ENCODE measurements at regions not wholly inside any gene's neighbourhood (a gene's known extent, or its start where the extent isn't known, plus 50 kb on each side); places are given as distances from the start of the nearest gene placed in this dataset.
"Not testable (repeated sequence)": the region's sequence is repeated elsewhere in the genome, so short reads cannot be mapped to it uniquely, and the experiment has no call there.

- Histone ChIP-seq H3K36me3 (no peaks in the 10 kb centered on the region), H3K4me3 (no peak overlapping the region), H3K4me1 (no peaks in the 10 kb centered on the region), H3K27me3 (replicated peaks in 1 of 7) (no peaks in the 10 kb centered on the region), H3K27ac (no peak overlapping the region), H3K9me3 (no peaks in the 10 kb centered on the region)
- TF ChIP-seq CTCF (IDR thresholded peaks at IDR 0.05 in 8 of 11, conservative IDR thresholded peaks at IDR 0.05 in 3 of 11) (no peak), POLR2AphosphoS5 (IDR thresholded peaks at IDR 0.05) (no peak), POLR2A (IDR thresholded peaks at IDR 0.05) (no peak)
- DNase-seq = no peak
- intact Hi-C loops (cut with DNase I; ENCODE audit: low total_unique reads) = no loop called here
These were observed 287.6 kb downstream of the PAPSS1 start for GRCh38 chr4:107432451-107432850.

GRCh38 chr4:107423677-107424405 lies 296.2 kb downstream of the PAPSS1 start:
- no peak overlapping the region for H3K4me3 ChIP-seq
- DNase-seq = no peak
- TF ChIP-seq POLR2AphosphoS5 (IDR thresholded peaks at IDR 0.05) = no peak
- TF ChIP-seq POLR2A (IDR thresholded peaks at IDR 0.05) = no peak
- TF ChIP-seq CTCF (IDR thresholded peaks at IDR 0.05 in 8 of 11, conservative IDR thresholded peaks at IDR 0.05 in 3 of 11) = no peak
- peaks cover 0 to 8% (median 0%) of the 10 kb centered on the region in 8 donors for H3K9me3 ChIP-seq
- 70 to 94% (median 83%) methylated on average over 2 of the region's 2 CpGs for WGBS, 5 donors
- intact Hi-C loops (cut with DNase I; ENCODE audit: low total_unique reads) = no loop called here
- H3K27me3 ChIP-seq (replicated peaks in 1 of 7) = no peaks in the 10 kb centered on the region
- H3K36me3 ChIP-seq = no peaks in the 10 kb centered on the region
- no peaks in the 10 kb centered on the region for H3K4me1 ChIP-seq
- H3K27ac ChIP-seq = no peak overlapping the region

GRCh38 chr4:107419536-107419935 lies 300.5 kb downstream of the PAPSS1 start:
- H3K27ac ChIP-seq; H3K27me3 ChIP-seq (replicated peaks in 1 of 7); DNase-seq; H3K4me3 ChIP-seq; H3K4me1 ChIP-seq; intact Hi-C loops (cut with DNase I; ENCODE audit: low total_unique reads); H3K9me3 ChIP-seq; H3K36me3 ChIP-seq: not testable (repeated sequence)
- WGBS, 5 donors = 63 to 75% (median 65%) methylated on average over 2 of the region's 2 CpGs

GRCh38 chr4:107419052-107419451 lies 301.0 kb downstream of the PAPSS1 start:
- TF ChIP-seq POLR2A (IDR thresholded peaks at IDR 0.05) (no peak), CTCF (IDR thresholded peaks at IDR 0.05 in 8 of 11, conservative IDR thresholded peaks at IDR 0.05 in 3 of 11) (no peak), POLR2AphosphoS5 (IDR thresholded peaks at IDR 0.05) (no peak)
- Histone ChIP-seq H3K9me3 (peaks cover 0 to 9% (median 0%) of the 10 kb centered on the region in 8 donors), H3K27me3 (replicated peaks in 1 of 7) (no peaks in the 10 kb centered on the region), H3K4me1 (no peaks in the 10 kb centered on the region), H3K36me3 (no peaks in the 10 kb centered on the region), H3K27ac (no peak overlapping the region), H3K4me3 (no peak overlapping the region)
- no peak for DNase-seq
- intact Hi-C loops (cut with DNase I; ENCODE audit: low total_unique reads) = no loop called here
- WGBS, 5 donors = 32 to 99% (median 58%) methylated on average over 2 of the region's 2 CpGs

GRCh38 chr4:107415490-107415889 lies 304.5 kb downstream of the PAPSS1 start:
- DNase-seq; H3K4me3 ChIP-seq; H3K36me3 ChIP-seq; H3K27ac ChIP-seq; intact Hi-C loops (cut with DNase I; ENCODE audit: low total_unique reads); H3K4me1 ChIP-seq; H3K27me3 ChIP-seq (replicated peaks in 1 of 7): not testable (repeated sequence)
- WGBS, 5 donors = 90 to 97% (median 96%) methylated on average over 5 of the region's 5 CpGs
- peaks cover 0 to 18% (median 7%) of the 10 kb centered on the region in 8 donors for H3K9me3 ChIP-seq

- intact Hi-C loops (cut with DNase I; ENCODE audit: low total_unique reads) = not testable (repeated sequence)
These were observed 310.2 kb downstream of the PAPSS1 start for GRCh38 chr4:107409872-107410271.

More at GRCh38 chr4:107409872-107410271, 310.2 kb downstream of the PAPSS1 start:
- not testable (repeated sequence) for DNase-seq; H3K4me3 ChIP-seq; H3K4me1 ChIP-seq; H3K27ac ChIP-seq; H3K36me3 ChIP-seq; H3K27me3 ChIP-seq (replicated peaks in 1 of 7)
- H3K9me3 ChIP-seq = peaks cover 0 to 23% (median 7%) of the 10 kb centered on the region in 8 donors
- WGBS, 5 donors = 82 to 93% (median 90%) methylated on average over 6 to 7 of the region's 7 CpGs
